GM18861 (cell line): ENCODE measurements at regions not wholly inside any gene's neighbourhood (a gene's known extent, or its start where the extent isn't known, plus 50 kb on each side); places are given as distances from the start of the nearest gene placed in this dataset.
A peak's percentile ranks its signal among the peaks of the same experiment; 100 is the strongest.

Source experiments
- ATAC-seq: cut with Tn5 transposase; IDR thresholded peaks from one replicate; pipeline ENCODE4 v1.9.1; 2021; ENCODE audit not compliant: unreplicated experiment

GRCh38 chr2:122210898-122211856, 455.7 kb downstream of the TSN start:
- peak; percentile 46 for ATAC-seq

GRCh38 chr2:122213312-122213711, 457.9 kb downstream of the TSN start:
- no peak for ATAC-seq

- ATAC-seq = no peak
Measured at GRCh38 chr2:122216071-122216470, 460.6 kb downstream of the TSN start.

- ATAC-seq = no peak
Measured at GRCh38 chr2:122216901-122217300, 461.4 kb downstream of the TSN start.

DNA sequence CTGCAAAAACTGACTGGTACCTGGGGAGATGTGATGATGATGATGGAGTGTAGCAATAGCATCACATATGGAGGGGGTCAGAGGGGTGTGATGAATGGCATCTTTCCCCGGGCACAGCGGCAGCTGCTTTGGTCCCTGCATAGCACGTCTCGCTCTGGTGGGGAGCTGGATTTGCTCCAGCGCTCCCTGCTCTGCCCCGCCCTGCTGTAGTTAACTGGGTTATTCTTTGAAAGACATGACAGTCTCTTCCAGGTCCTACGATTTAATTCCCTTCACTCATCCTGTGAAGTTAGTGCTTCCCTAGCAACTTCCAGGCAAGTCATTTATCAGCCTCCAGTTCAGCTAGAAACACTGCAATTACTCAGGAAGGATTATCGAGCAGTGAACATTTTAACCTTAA, 463.1 kb downstream of the TSN start:
- ATAC-seq = no peak

DNA sequence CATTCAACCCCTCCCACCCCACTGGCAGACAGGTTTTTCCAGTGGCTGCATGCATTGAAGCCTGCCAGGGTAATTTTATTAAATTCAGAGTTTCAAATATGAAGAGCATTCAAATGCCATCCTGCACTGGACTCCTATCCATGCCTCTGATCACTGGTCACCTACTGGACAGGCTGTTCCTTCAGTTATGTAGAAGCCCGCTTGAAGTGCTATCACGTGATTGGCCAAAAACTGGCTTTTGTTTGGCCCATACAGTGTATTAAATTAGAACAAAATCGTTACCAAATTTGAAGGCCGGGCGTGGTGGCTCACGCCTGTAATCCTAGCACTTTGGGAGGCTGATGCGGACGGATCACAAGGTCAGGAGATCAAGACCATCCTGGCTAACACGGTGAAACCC, 464.1 kb downstream of the TSN start:
- no peak for ATAC-seq

DNA sequence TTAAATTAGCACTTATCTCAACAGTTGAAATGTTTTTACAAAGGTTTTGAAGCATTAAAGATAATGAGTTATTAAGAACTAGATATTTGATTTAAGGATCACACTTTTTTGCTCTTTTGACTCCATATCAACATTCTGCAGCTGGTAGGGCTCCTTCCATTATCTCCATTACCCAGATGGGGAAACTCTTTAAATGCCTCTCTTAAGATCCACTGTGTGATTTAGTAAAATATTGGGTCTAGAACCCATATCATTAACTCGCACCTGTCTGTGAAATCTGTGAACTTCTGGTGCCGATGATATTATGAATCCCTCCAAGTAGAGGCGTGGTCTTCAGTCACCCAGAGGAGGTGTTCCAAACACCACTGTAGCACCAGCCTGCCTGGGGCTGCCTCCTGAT, 466.2 kb downstream of the TSN start:
- ATAC-seq = no peak

GRCh38 chr2:122231296-122231695, 475.8 kb downstream of the TSN start:
- no peak for ATAC-seq

- ATAC-seq = no peak
Measured at GRCh38 chr2:122233372-122233771, 477.9 kb downstream of the TSN start.

DNA sequence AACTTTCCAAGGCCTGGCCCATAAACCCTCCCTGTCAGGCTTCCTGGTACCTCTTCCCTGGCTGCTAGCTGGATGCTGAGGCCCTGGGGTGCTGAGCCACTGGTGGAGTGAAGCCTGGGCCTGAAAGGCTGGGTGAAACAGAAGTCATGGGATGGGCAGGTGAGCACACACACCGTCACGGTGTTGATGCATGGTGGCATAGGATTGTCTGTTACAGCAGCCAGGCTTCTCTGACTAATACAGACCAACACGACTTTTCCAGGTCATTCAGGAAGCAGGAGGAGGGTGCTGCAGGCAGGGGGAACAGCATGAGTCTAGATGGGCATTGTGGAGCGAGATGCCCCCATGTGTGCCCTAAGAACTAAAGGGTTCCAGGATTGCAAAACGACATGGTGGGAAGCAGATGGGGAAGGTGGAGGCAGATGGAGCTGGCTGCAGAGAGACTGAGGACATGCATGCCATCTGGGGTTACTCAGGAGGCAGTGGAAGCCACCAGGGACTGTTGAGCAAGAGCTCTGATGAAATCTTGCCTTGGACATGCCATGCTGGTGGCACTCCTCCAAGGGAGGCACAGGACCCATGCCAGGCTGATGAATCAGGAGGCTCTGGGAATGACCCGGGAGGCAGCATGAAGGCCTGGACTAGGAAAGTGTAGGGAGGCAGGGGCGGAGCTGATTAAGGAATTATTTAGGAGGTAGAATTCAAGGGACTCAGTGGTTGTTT, 480.9 kb downstream of the TSN start:
- no peak for ATAC-seq

DNA sequence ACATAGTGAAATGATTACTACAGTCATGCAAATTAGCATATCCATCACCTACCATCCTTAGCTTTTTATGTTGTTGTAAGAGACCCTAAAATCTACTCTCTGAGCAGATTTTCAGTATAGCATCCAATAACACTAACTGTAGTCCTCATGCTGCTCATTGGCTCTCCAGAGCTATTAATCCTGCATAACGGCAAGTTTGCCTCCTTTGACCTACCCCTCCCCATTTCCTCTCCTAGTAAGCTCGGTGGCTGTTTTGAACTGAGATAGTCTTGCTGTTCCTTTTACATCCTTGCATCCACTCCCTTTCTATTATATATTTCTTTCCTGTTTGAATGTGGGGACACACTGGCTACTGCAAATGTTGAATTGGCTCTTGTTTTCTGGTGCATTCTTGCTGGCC, 481.5 kb downstream of the TSN start:
- no peak for ATAC-seq

GRCh38 chr2:122237450-122237849, 482.0 kb downstream of the TSN start:
- ATAC-seq = no peak

GRCh38 chr2:122238006-122238559, 482.6 kb downstream of the TSN start:
- no peak for ATAC-seq

GRCh38 chr2:122239440-122239839, 484.0 kb downstream of the TSN start:
- ATAC-seq = no peak

- ATAC-seq = no peak
Measured at GRCh38 chr2:122244598-122245229, 489.3 kb downstream of the TSN start.

DNA sequence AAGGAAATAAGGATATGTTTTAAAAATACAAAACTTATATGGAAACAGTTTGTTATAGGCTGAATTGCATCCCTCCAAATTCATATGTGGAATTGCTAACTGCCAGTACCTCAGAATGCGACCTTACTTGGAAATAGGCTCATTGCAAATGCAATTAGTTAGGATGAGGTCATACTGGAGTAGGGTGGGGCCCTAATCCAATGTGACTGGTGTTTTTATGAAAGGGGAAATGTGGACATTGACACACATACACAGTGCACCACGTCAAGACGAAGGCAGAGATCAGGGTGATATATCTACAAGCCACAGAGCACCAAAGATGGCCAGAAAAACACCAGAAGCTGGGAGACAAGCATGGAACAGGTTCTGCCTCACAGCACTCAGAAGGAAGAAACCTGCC, 494.2 kb downstream of the TSN start:
- no peak for ATAC-seq

GRCh38 chr2:122251158-122251557, 495.7 kb downstream of the TSN start:
- no peak for ATAC-seq

DNA sequence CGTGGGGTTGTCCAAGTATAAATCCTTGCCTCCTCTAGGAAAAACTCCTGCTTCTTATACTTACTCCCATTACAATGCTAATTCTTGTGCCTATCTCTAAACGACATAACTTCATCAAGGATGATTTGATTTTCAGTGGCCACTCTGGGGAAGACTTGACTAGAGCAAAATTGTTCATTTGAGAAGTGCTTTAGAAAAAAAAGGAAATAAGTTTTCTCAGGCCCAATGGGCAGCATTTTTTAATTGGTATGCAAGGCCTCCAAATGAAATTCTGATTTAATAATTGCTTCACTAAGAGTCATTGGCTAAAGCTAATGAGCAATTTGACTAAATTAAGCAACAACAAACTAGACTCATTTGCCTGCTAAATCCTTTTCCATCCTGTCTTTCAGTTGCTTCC, 496.1 kb downstream of the TSN start:
- no peak for ATAC-seq

- no peak for ATAC-seq
Measured at GRCh38 chr2:122255924-122256323, 500.5 kb downstream of the TSN start.

GRCh38 chr2:122261911-122262310, 506.5 kb downstream of the TSN start:
- ATAC-seq = no peak

DNA sequence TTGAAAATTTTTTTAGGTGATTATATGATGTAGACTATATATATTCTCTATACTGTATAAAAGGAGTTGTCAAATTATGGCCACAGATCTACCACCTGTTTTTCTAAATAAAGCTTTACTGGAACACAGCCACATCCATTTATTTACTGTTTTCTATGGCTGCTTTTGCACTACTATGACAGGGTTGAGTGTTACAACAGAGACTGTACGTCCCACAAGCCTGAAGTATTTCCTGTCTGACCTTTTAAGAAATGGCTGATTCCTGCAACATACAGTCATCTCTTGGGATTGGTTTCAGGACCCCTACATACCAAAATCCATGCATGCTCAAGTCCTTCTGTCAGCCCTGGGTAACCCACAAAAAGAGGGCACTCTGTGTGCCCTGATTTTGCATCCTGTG, 508.3 kb downstream of the TSN start:
- ATAC-seq = no peak
